Activated naive CD4-positive, alpha-beta T cell treated with Interleukin-2 at 50 U/mL for 16 hours (primary cell): ENCODE measurements at regions not wholly inside any gene's neighbourhood (a gene's known extent, or its start where the extent isn't known, plus 50 kb on each side); places are given as distances from the start of the nearest gene placed in this dataset.
"Not testable (repeated sequence)": the region's sequence is repeated elsewhere in the genome, so short reads cannot be mapped to it uniquely, and the experiment has no call there.

Experiments
- DNase-seq: peaks from one replicate; pipeline ENCODE4 v3.0.0-alpha.2; 2020

DNA sequence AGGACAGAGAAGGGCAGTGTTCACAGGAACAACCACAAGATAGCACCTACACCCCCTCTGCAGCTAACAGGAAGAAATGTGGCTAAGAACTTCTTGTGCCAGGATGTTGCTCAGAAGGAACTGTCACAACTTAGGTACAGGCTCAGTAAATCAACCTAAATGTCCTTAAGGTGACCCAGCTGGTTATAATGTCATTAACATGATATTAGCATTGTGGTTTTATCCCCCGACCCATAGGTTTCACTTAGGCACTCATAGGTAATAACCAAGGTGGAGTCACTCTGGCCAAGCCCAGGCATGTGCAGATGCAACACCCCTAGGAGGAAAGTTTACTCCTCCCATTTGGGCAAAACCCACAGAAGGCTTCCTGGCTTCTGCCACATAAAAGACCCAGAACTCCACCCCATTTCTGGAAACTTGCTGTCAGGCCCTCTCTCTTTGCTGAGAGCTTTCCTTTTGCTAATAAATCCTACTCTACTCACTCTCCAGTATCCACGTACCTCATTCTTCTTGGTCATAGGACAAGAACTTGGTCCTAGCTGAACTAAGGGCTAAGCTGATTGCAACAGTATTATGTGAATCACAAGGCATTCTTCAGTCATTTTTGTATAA lies 951.3 kb downstream of the SLITRK5 start:
- DNase-seq, result no peak

DNA sequence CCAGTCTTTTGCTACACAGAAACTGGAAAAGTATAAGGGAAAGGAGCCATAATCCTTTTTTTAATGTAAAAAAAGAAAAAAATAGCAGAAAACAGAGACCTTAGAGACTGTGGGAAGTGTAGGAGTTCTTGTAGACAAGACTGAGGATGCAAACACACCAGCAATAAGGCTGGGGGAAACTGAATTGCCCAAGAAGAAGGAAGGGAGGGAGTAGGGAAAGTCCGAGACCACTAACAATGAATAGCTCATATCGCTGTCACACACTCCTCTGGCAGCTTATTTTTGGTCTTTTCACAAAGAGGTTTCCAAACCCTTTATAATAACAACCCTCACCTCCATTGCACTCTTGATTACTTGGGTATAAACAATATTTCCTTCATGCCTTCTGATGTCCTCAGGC lies 952.0 kb downstream of the SLITRK5 start:
- no peak for DNase-seq

DNA sequence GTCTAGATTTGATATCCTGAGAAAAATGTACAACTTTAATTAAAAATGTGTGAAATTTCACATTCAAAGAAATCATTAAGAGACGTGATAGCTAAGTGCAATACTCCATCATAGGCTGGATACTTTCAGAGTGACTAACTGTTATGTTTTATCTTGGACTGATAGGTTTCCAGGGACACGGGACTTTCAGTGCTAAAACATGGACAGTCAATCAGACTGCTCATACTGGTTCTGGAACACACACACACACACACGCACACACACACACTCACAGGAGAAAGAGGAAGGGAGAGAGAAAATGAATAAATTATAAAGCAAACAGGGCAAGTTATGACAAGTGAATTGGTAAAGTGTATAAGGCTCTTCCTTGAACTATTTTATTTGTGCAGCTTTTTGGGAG lies 955.9 kb downstream of the SLITRK5 start:
- no peak for DNase-seq

DNA sequence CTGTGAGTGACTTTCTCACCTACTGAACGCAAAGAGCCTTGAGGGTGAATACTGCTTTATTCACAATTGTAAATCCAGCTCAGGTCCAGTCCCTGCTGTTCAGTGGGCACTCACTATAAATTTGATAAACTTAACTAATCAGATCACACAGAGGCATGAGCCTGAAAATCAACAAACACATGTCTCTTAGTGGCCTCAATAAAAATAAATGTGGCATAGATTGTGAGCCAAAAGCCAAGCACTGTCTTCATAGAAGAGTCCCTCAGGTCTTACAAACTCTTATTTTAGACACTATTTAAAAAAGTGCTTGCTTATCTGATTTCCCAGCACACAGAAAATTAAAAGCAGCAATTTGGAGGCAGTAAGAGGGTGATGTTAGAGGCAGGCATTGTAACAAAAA lies 957.7 kb downstream of the SLITRK5 start:
- DNase-seq, result no peak

GRCh38 chr13:88637935-88638334 lies 966.8 kb downstream of the SLITRK5 start:
- DNase-seq, result no peak

- no peak for DNase-seq
These were observed 972.1 kb downstream of the SLITRK5 start for GRCh38 chr13:88643233-88643632.

GRCh38 chr13:88648598-88649373 lies 977.6 kb downstream of the SLITRK5 start:
- no peak for DNase-seq

- DNase-seq, result no peak
These were observed 978.7 kb downstream of the SLITRK5 start for GRCh38 chr13:88649855-88650254.

GRCh38 chr13:88651531-88651930 lies 980.4 kb downstream of the SLITRK5 start:
- DNase-seq, result no peak

- no peak for DNase-seq
These were observed 985.6 kb downstream of the SLITRK5 start for GRCh38 chr13:88656751-88657150.

GRCh38 chr13:88670509-88670908 lies 999.3 kb downstream of the SLITRK5 start:
- DNase-seq, result no peak

DNA sequence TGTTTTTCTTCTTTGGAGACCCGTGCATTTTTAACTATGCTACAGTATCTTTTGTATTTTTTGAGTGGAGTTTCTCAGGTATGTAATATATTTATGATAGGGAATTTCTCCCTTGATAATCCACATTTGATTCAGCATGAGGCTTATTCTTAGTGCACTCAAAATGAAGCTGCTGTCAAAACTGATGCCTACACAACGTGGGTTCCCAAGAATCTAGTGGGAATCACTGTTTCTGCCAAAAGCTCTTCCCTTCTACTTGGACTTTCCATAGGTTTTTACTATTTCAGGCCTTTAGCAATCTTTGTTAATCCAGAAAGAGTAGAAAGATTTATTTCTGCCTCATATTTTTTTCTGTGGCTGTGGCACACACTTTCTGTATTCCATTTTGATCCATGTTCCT lies 1003.7 kb downstream of the SLITRK5 start:
- no peak for DNase-seq

DNA sequence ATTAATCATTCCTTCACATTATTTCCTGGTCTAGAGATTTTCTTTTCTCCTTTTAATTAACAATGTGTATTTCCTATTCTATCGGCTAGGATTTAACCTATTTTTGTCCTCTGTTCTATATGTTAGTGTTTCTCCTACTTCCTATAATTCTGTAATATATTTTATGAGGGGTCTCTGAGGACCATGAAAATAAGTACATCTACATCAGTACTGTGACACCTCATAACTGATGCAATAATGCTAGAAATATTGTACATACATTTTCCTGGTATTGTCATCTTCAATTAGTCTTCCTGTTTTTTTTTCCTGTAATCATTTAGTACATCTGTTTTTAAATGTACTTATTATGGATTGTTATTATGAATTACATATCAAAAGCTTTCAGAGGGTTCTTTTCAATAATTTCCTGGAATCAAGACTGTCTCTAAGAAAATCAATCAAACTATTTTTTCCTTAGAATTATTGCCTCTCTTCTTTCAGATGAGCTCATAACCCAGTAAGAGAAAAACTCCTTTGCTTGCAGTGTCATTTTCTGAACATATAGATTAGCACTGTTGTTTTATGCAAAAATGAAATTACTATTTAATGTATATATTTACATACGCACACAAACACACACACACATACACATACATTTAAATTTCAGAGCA lies 1004.3 kb downstream of the SLITRK5 start:
- DNase-seq, result no peak

DNA sequence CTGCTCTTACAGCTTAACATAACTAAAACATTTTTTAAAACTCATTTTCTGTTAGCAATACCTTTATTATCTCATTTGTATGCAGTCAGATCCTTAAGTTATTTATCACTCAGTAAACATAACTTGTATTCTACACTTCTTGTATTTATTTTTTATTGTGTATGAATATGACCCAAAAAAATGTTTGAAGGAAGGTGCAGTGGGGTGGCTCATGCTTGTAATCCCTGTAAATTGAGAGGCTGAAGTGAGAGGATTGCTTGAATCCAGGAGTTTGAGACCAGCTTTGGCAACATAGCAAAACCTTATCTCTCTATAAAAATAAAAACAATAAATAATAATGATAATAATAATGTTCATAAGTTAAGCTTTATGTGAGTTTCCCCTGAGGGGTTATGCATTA lies 1004.8 kb downstream of the SLITRK5 start:
- no peak for DNase-seq

GRCh38 chr13:88685459-88685858 lies 1014.3 kb downstream of the SLITRK5 start:
- no peak for DNase-seq

- DNase-seq, result no peak
These were observed 1030.4 kb downstream of the SLITRK5 start for GRCh38 chr13:88701551-88701950.

DNA sequence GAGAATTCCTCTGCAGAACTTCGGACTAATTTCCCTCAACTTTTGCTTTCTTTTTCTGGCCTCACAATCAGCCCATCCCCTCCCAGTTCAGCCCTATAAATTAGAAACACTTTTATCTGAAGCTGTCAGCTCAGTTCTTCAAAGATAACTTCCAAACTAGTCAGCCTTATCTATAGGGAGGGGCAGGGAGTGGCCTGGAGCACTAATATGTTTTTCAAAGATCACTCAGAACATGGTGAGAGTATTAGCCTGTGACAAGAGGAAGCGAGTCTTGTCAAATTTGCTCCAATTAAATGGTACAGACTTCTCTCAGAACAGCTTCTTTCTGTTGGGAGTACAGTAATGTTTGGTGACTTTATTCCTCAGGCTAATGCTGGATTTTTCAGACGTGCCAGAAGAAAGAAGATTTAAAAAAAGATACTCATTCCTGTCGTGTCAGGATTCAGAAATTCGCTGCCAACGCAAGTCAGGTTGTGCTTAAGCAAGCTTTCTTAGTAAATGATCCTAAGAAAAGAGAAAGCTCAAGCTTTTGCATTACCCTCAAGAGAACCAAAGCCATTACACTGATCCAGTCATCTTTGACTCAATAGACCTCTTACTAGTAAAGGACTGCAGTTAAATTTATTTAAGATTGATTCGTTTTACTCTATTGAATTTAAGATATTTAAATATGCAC lies 1033.6 kb downstream of the SLITRK5 start:
- no peak for DNase-seq

DNA sequence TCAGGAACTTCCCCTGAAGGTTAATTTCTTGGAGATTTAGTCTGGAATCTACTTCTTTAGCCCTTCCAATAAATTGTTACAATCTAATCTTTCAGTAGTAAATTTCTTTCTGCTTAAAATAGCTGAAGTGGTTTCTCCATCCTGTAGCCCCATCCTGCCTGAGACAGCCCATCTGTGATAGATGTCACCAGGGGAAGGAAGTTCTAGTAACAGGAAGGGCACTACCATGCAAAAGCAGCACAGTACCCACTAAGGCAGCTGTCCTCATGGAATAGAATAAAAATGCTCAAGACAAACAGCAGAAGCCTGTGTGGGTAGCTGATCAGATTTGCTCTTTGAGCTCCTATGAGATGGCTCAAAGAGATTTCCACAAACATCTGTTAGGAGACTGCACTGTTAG lies 1036.5 kb downstream of the SLITRK5 start:
- no peak for DNase-seq

DNA sequence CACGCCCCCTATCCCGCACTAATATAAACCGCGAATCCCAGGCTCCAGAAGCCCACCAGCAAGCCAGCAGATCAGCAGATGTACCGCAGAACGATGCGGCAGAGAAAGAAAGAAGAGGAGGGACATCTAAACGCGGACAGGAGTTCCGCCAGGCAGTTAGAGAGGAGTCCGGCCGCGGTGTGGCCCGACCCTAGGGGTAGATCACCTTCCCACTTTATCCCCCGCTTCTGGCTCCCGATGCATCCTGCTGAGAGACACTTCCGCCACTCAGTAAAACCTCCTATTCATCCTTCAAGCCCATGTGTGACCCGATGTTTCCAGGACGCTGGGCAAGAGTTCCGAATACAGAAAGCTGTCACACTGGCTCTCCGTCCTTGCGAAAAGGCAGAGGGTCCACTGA lies 1046.8 kb downstream of the SLITRK5 start:
- no peak for DNase-seq

DNA sequence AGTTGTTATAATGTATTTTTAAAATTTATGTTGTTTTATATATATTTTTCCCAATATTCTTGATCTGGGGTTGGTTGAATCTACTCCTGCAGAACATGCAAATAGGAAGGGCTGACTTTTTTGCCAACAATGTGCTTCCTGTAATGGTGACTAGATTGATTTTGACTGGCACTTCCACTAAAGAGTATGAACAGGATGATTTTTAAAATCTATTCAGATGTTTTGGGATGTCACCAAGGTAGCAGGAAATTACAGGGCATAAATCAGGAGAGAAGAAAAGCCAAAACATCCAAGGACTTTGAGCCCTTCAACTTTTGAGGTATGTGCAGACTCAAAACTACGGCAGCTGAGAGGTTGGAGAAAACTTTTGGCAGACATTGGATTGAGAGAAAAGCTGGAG lies 1047.6 kb downstream of the SLITRK5 start:
- DNase-seq, result no peak

DNA sequence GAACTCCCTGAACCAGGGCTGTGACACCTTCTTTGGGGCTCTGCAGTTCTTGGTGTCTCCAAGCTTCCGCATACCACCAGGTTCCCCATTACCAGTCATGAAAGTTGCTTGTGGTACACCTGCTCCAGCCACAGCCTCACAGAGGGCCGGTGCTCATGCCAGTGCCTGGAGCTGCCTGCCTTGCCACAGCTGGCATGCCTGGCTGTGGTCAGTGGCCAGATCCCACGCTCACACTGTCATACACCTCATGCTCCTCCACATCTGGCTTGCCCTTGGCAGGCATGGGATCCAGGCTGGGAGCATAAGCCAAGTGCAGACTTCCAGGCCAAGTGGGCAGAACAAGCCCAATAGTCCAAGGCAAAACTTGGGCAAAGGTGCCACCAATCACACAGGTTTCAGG lies 1054.9 kb downstream of the SLITRK5 start:
- no peak for DNase-seq

- not testable (repeated sequence) for DNase-seq
These were observed 1056.1 kb downstream of the SLITRK5 start for GRCh38 chr13:88727236-88727635.

DNA sequence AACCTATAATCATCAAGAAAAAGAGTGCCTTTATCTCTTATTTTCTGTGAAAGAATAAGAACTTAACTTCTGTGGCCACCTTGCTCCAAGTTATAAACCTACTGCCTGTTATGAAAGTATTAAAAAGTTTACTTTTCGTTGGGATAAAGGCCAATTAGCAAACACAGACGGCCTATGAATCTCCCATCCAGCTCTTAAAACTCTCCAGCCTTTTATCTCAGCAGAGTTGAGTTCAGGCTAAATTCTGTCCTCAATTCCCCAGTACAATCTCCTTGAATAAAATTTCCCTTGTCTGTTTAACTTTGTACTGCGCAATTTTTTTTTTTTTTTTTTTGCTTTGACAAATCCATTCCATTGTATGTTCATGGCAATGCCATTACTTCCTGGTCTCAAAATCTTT lies 1058.4 kb downstream of the SLITRK5 start:
- DNase-seq, result no peak

DNA sequence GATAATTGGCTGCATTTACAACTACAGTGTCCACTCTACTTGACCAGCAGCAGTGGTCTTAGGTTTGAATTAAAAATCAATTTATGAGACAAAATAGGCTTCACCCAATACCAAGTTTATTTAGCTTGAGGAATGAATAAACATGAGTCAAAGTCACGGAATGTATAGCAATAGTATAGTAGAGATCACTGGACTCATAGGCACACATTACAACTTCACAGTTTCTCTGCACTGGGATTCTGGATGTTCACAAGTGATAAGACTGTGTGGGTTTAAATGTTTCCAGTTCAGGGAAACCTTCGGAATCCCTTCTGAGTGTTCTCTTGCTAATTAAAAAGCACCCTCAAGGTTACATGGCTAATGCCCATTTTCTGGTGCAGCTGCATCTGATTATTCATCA lies 1064.9 kb downstream of the SLITRK5 start:
- DNase-seq, result no peak
